C4-2B (cell line): ENCODE measurements at regions not wholly inside any gene's neighbourhood (a gene's known extent, or its start where the extent isn't known, plus 50 kb on each side); places are given as distances from the start of the nearest gene placed in this dataset.

ENCODE experiments used
- ZFX ChIP-seq: fragments of 450-650 bp; IDR thresholded peaks from 2 replicates; pipeline ENCODE4 v1.6.1; 2017
- TF ChIP-seq, protein P1 (sequence below): fragments of 450-650 bp; conservative IDR thresholded peaks from 2 replicates; pipeline ENCODE4 v1.5.1; 2017; ENCODE audit warnings: mild to moderate bottlenecking

DNA sequence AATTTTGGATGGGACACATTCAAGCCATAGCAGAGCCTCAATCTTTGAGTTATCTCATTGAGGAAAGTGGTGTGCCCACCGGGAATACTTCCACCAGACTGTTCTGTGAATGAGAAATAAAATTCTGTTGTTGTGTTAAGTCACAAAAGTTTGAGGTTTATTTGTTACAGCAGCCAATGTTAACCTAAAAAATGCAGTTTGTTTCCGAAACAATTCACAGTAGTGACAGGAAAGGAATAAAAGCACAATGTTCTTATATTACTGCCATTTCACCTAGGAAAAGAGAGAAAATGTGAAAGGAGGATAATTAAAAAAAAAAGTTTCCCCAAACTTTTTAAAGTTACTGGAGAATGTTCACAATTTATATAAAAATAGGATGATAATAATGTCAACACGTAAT, 344.6 kb downstream of the CD83 start:
- TF ChIP-seq, protein P1, sequence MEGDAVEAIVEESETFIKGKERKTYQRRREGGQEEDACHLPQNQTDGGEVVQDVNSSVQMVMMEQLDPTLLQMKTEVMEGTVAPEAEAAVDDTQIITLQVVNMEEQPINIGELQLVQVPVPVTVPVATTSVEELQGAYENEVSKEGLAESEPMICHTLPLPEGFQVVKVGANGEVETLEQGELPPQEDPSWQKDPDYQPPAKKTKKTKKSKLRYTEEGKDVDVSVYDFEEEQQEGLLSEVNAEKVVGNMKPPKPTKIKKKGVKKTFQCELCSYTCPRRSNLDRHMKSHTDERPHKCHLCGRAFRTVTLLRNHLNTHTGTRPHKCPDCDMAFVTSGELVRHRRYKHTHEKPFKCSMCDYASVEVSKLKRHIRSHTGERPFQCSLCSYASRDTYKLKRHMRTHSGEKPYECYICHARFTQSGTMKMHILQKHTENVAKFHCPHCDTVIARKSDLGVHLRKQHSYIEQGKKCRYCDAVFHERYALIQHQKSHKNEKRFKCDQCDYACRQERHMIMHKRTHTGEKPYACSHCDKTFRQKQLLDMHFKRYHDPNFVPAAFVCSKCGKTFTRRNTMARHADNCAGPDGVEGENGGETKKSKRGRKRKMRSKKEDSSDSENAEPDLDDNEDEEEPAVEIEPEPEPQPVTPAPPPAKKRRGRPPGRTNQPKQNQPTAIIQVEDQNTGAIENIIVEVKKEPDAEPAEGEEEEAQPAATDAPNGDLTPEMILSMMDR, result no peak
- TF ChIP-seq ZFX, result no peak
